ENCODE measurements at regions not wholly inside any gene's neighbourhood (a gene's known extent, or its start where the extent isn't known, plus 50 kb on each side); places are given as distances from the start of the nearest gene placed in this dataset.
"Not testable (repeated sequence)": the region's sequence is repeated elsewhere in the genome, so short reads cannot be mapped to it uniquely, and the experiment has no call there.

DNA sequence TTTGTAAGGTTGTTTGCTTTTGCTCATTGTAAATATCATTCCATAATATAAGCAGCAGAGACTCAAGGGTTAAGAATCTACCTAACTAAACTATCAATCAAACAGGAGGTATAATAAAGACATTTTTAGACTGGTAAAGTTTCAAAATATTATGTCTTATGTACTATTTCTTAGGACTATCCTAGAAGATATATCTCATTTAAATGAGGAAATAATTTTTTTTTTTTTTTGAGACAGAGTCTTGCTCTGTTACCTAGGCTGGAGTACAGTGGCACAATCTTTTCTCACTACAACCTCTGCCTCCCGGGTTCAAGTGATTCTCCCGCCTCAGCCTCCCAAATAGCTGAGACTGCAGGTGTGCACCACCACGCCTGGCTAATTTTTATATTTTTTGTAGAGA is 80.9 kb upstream of the PARD3 start:
- TF ChIP-seq CTCF (conservative IDR thresholded peaks at IDR 0.05): no peak
- Mint-ChIP-seq H3K4me1 (ENCODE audit: unreplicated experiment) (peaks cover 4% of the 10 kb centered on the region), H3K9me3 (no peaks in the 10 kb centered on the region), H3K27ac (no peak overlapping the region), H3K36me3 (no peaks in the 10 kb centered on the region), H3K27me3 (no peaks in the 10 kb centered on the region), H3K4me3 (no peak overlapping the region)
- no peak for DNase-seq (ENCODE audit: extremely low spot score, unreplicated experiment)

- H3K36me3 Mint-ChIP-seq; H3K9me3 Mint-ChIP-seq; H3K4me3 Mint-ChIP-seq; H3K27ac Mint-ChIP-seq; H3K27me3 Mint-ChIP-seq; H3K4me1 Mint-ChIP-seq (ENCODE audit: unreplicated experiment); DNase-seq (ENCODE audit: extremely low spot score, unreplicated experiment): not testable (repeated sequence)
These were observed 80.0 kb upstream of the PARD3 start for GRCh38 chr10:34895046-34895445.

GRCh38 chr10:34892521-34892920 is 77.4 kb upstream of the PARD3 start:
- not testable (repeated sequence) for H3K27ac Mint-ChIP-seq; DNase-seq (ENCODE audit: extremely low spot score, unreplicated experiment); H3K4me1 Mint-ChIP-seq (ENCODE audit: unreplicated experiment); H3K36me3 Mint-ChIP-seq; H3K4me3 Mint-ChIP-seq; H3K27me3 Mint-ChIP-seq; H3K9me3 Mint-ChIP-seq

- Mint-ChIP-seq H3K27ac (no peak overlapping the region), H3K4me1 (ENCODE audit: unreplicated experiment) (peaks cover 4% of the 10 kb centered on the region)
These were observed 75.8 kb upstream of the PARD3 start for GRCh38 chr10:34890939-34891338.

GRCh38 chr10:34889004-34889869 is 74.1 kb upstream of the PARD3 start:
- no peak overlapping the region for H3K27ac Mint-ChIP-seq
- peaks cover 20% of the 10 kb centered on the region for H3K4me1 Mint-ChIP-seq (ENCODE audit: unreplicated experiment)
- TF ChIP-seq CTCF (conservative IDR thresholded peaks at IDR 0.05): no peak
- DNase-seq (ENCODE audit: extremely low spot score, unreplicated experiment): no peak
- H3K36me3 Mint-ChIP-seq: peaks cover 4% of the 10 kb centered on the region
- H3K27me3 Mint-ChIP-seq: no peaks in the 10 kb centered on the region
- no peak overlapping the region for H3K4me3 Mint-ChIP-seq
- H3K9me3 Mint-ChIP-seq: peaks cover 4% of the 10 kb centered on the region

More at GRCh38 chr10:34890939-34891338, 75.8 kb upstream of the PARD3 start:
- no peak overlapping the region for H3K4me3 Mint-ChIP-seq
- H3K9me3 Mint-ChIP-seq: no peaks in the 10 kb centered on the region
- TF ChIP-seq CTCF (conservative IDR thresholded peaks at IDR 0.05): no peak
- H3K27me3 Mint-ChIP-seq: no peaks in the 10 kb centered on the region
- no peaks in the 10 kb centered on the region for H3K36me3 Mint-ChIP-seq
- DNase-seq (ENCODE audit: extremely low spot score, unreplicated experiment): no peak

GRCh38 chr10:34886906-34887642 is 72.0 kb upstream of the PARD3 start:
- H3K27ac Mint-ChIP-seq: no peak overlapping the region
- H3K4me3 Mint-ChIP-seq: no peak overlapping the region
- H3K27me3 Mint-ChIP-seq: no peaks in the 10 kb centered on the region
- TF ChIP-seq CTCF (conservative IDR thresholded peaks at IDR 0.05): no peak
- no peak for DNase-seq (ENCODE audit: extremely low spot score, unreplicated experiment)
- H3K36me3 Mint-ChIP-seq: peaks cover 4% of the 10 kb centered on the region
- peaks cover 21% of the 10 kb centered on the region for H3K4me1 Mint-ChIP-seq (ENCODE audit: unreplicated experiment)
- H3K9me3 Mint-ChIP-seq: peaks cover 4% of the 10 kb centered on the region

Measured in type B pancreatic cell (in vitro differentiated cells).